GM21576 (cell line): ENCODE measurements at regions not wholly inside any gene's neighbourhood (a gene's known extent, or its start where the extent isn't known, plus 50 kb on each side); places are given as distances from the start of the nearest gene placed in this dataset.

Experiments
- ATAC-seq: cut with Tn5 transposase; IDR thresholded peaks from one replicate; pipeline ENCODE4 v1.9.1; 2021; ENCODE audit warnings: mild to moderate bottlenecking, moderate library complexity; ENCODE audit not compliant: unreplicated experiment

DNA sequence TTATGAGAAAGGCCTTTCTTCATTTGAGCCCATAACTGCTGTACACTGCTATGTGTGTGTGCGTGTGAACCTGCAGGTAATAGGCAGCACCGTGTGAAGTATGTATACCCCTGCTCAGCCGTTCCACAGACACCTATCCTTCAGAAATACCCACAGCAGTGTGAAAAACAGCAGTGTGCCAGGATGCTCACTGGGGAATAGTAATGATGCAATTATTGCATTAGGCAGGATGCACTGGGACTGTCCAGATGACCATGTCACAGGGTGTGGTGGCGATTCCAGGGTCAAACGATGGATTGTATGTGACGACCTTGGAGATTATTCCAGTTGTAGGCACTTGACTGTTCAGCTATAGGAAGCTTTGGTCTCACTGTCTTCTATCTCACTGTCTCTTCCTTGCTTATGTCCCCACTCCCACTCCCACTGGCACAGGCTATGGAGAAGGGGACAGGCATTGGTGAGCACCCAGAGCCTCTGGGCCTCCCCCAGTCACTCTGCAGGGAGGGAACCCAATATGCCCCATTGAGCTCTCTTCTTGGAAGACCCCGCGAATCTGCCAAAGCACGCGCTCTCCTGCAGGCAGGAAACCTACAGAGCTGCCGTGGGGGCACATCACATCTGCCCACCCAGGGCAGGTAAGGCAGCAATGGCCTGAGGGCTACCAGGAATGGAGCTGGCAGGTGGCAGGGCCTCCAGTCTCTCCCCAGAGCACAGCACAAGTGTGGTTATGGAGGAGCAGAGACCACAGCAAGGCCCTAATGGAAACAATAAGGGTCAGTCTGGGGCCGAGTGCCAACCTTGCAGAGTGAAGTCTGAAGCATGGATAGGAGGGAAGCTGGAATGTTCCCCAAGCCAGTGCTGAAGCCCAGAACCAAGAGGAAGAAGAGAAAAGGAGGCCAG, 518.9 kb upstream of the RAB6C start:
- no peak for ATAC-seq

DNA sequence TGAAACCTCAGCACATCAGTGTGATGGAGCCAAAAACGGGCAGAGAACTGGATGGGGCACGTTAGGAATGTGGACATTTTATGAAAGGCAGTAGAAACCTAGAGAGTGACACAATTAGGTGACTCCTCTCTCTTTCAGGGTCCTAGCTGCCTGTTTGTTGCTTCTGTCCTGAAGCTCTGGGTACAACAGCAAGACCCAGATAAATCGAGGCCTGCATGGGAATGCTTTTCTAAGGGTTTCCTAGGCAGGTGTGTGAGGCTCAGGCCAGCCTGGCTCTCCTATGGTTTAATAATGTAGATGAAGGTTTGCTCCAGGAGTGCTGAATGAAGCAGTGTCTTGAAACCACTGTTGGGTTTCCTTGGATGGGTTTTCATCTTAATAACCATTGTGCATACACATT, 517.1 kb upstream of the RAB6C start:
- ATAC-seq = no peak

DNA sequence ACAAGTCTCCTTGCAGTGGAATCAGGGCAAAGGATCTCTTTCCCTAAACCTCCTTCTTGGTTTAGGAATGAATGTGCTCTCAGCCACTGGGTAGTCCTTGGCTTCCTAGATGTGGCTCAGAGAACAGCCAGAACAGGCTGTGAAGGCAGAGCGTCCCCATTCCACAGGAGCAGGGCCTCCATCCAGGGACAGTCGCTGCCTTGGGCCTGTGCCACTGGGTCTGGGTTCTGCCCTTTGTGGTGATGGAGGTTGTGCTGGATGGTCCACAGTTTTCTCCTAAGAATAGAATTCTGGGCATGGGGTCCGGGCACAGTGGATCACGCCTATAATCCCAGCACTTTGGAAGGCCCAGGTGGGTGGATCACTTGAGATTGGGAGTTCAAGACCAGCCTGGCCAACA, 516.5 kb upstream of the RAB6C start:
- no peak for ATAC-seq

DNA sequence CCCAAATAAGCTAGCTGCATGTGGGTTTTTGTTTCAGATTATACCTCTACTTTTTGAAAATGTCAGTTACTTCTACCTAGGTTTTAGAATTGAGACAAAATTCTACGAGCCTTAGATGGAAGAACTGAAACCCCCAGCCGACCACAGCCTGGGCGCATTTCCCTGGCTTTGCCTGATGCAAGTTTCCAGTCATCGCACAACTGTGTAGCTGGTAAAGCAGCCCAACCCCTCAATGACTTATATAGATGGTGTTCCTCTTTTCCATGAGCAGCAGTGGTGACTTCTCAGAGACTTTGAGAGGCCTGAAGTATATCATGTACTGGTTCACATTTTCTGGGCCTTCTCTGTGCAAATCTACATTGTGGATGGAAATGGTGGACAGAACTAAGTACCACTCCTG, 515.4 kb upstream of the RAB6C start:
- no peak for ATAC-seq

DNA sequence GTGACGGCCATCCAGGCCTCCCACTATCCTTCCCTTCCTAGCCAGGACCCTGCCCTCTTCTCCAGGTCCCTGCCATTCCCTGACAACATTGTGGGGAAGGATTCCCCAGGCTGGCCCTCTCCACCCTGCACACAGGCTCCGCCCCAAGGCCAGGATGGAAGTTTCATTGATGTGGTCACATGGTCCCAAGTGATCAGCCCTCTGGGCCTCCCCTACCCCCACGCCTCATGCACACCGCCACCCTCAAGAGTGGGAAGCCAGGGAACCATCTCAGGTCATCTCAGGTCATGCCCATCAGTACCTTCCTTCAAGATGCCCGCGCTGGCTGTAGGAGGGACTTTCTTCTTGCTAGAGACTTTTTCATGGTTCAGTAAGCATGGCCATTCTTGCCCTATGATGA, 514.8 kb upstream of the RAB6C start:
- ATAC-seq = no peak

DNA sequence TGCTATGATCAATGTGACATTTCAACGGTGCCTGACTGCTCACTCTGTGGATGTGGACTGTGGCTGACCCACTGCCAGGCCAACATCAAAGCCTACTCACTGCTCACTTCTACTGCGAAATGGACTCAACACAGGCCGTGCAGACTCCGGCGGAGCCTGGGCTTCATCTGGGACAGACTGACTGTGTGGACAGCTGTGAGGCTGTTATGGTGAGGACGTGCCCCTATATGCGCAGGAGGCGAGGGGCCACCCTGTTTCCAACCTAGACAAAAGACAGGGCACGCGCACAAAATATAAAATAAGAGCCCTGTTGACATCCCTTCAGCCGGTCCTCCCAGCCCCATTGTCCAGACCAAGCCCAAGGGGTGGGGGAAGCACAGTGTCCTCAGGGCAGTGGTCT, 514.4 kb upstream of the RAB6C start:
- no peak for ATAC-seq

DNA sequence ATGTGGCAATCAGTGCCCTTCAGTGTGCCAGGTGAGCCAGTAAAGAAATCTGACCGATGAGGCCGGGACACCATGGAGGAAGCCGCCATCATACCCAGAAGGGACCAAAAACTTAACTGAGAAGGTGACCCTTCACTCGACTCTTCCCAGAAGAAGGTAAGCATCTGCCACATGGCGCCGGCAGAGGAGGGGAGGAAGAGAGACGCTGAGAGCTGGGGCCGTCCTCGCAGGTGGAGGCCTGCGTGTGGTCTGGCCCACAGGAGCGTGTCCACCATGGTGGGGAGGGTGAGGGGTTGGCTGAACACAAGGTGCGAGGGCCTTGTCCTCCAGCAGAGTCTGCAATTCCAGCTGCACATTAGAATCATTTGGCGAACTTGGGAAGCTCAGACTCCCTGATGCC, 513.1 kb upstream of the RAB6C start:
- no peak for ATAC-seq

DNA sequence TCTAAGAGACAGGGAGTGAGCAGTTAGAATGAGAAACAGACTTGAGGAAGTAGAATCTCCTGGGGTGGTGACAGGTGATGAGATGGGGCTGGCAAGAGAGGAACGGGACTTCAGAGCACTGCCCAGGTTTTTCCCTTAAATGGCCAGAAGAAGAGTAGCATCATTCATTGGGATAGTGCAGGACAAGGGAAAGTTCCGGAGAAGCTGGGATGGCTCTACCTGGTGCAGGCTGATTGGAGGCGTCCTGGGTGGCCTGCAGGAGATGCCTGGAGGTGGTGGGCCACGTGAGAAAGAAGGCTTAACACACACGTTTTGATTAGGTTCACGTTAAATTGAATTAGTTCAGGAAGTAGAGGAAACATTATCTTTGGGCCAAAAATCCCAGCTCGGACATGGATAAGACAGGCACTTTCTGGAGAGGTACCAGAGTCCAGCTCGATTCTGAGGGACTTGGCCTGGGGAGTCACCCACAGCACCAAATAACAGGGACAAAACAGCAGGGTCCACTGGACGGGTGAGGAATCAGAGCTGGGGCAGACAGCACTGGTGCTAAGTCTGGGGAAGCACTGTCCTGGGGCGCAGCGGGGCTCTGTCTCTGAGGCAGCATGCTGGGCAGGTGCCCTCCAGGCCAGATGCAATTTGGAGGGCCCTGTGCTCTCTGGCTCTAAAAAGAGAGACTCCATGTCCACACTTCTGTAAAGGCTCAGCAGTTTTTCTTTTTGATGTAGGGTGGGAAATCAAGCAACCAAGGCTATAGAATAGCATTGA, 512.3 kb upstream of the RAB6C start:
- no peak for ATAC-seq

DNA sequence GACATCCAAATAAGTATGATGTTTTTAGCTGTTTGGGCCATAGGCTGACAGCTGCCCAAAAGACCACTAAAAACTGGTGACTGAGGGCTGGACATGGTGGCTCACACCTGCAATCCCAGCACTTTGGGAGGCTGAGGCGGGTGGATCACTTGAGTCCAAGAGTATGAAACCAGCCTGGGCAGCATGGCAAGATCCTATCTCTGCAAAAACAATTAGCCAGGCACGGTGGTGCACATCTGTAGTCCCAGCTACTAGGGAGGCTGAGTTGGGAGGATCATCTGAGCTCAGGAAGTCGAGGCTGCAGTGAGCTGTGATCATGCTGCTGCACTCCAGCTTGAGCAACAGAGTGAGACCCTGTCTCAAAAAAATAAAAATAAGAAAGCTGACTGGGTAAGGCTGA, 511.5 kb upstream of the RAB6C start:
- no peak for ATAC-seq

DNA sequence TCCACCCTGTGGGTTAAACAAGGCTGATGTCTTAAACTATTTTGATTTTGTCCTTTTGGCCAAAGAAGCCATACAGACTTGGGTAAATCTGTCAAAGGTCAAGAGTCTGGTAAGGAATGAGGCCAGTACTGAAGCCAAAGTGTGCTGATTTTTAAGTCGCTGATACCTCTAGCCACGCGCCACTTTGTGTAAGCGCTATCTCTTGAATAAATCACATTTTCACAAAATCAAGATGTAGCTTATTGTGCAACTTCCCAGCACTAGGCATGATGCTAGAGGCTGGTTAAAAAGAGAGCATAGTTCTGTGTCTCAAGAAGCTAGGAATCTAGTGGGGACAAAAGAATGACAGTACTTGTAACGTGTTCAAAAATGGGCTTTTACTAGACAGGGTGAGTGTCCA, 510.6 kb upstream of the RAB6C start:
- no peak for ATAC-seq

DNA sequence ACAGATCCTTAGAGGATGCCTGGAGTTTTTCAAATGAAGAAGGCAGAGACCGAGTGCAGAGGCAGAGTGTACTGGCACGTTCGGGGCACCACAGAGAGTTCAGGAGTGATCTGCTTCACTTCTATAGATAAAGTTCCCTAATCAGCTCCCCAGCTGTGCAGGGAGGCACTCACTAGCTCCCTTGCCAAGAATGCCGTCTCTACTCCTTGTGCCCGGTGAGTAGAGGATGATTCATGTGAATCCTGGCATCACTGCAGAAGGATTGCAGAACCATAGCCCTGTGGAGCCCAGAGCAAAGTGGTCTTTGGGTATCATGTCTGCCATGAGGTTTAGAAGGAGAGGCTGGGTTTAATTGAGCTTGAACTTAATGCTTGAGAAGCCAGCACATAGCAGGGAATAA, 510.1 kb upstream of the RAB6C start:
- no peak for ATAC-seq

DNA sequence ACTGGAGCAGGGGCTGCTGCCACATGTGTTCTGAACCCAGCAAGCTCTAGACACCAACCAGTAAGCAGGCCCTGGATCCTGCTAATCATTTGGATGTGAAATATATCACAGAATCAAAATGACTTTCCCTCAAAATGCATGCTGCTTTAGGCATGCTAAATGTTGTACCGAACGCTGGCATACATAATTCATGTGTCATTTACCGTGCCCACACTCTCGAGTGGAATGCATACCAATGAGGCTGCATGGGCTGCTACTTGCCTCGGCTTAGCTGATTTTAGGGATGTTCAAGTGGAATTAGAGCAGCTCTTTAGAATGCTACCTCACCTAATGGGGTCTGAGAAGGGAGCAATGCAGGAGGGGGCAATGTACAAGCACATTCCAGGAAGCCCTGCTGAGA, 509.6 kb upstream of the RAB6C start:
- ATAC-seq = no peak

DNA sequence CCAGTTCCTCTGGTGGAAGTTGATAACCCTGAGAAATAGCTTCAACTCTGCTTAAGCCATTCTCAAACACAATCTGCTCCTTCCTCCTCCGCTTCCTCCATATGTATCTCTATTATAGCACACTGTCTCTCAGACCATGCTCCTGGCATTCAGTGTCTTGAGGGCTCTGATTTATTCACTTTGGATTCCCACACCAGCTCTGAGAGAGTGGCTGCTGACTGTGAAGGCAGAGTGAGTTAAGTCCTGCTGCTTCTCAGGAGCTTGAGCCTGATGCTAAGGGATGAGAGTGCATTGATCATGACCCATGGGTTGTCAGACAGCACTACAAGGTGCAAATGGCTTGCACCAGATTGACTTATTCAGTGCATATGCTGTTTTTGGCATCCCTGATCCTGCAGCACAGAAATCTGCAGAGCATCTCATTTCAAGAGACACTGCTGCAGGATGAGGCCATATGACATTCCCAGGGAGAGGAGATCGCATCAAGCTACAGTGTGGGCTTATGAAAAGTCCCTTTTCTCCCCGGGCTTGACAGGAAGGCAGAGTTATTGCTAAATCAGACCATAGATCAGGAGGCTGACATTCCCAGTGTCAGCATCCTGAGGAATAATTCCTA, 500.5 kb upstream of the RAB6C start:
- no peak for ATAC-seq

DNA sequence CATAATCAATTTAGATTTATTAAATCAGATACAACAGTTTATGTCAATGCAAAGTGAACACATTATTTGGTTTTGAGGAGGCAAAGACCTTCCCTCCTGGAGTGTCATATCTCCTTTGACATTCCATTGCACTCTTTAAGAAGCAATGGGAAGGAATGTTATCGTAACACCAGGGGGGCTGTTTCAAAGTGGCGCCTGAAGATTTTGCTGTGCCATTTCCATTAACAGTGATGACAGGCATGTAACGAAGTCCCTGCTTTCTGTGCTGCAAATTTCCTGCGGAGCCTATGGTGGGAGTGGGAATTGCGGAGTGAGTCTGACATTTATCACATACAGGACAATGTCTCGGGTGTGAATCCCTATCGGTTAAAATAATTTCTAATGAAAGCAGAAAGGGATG, 499.6 kb upstream of the RAB6C start:
- ATAC-seq = no peak

DNA sequence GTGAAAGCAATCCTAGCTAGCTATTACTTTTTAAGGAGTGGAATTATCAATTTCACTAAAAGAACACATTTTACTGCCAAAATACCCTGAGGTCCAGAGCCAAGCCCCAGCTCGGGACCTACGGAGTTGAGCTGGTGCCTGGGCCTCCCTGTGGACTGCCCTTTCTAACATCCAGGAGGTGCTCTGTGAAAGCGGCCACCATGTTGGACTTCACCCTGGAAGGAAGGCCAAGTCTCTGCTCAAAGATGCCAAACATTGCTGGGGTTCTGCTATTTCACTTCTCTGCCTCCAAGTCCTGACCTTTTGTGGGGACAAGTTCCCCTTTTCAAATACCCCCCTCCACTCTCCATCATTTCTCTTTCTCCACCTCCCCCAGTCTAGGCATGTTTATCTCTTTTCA, 498.7 kb upstream of the RAB6C start:
- no peak for ATAC-seq

DNA sequence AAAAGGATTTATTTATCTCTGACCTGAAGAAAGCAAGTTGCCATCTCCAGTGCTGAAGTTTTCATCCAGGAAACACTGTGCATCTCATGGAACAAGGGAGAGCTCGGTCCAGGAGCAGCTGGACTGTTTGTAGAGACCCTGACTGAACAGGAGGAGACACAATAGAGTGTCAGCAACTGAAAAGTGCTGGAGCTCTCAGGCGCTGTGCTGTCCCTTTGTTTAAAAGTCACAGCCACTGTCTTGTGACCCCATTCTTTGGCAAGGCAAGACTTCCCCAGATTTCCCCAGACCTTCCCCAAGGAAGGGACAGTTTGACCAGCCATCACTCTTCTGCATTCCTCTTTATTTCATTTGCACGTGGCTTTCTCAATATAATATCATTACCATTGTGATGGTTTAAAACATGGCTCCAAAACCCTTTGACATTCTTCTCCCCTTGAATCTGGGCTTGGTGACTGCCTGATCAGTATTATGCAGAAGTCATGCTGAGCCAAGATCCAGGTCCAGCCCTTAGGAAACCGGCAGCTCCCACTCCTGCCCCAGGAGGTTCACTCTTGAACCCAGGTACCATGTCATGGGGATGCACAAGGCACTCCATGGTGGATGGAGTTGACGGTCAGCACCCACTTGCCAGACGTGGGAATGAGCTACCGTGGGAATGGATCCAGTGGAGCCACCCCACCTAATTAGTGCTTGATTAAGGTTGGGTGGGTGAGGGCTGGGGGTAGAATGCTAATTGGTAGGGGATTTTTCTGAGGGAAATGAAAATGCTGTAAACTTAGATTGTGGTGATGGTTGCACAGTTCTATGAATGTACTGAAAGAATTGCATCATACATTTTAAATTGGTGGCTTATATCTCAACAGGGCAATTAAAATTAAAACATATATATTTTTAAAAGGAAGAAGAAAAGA, 497.9 kb upstream of the RAB6C start:
- no peak for ATAC-seq

DNA sequence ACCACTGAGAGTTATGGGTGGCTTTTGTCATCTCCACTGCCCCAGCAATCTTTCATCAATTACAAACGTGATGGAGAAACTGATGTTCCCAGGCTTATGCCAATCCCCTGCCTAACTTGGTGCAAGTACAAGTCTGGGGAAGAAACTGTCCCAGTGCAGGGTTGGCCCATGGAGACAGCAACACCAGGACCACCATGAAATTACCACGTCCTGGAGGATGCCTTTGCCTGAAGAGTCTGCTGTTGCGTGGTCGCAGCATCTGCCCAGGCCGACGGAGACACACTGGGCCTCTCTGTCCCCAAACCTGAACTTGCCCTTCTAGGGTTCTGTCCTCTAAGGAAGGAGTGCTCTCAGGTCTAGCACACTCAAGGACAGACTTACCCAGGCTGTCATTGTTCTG, 496.8 kb upstream of the RAB6C start:
- no peak for ATAC-seq

DNA sequence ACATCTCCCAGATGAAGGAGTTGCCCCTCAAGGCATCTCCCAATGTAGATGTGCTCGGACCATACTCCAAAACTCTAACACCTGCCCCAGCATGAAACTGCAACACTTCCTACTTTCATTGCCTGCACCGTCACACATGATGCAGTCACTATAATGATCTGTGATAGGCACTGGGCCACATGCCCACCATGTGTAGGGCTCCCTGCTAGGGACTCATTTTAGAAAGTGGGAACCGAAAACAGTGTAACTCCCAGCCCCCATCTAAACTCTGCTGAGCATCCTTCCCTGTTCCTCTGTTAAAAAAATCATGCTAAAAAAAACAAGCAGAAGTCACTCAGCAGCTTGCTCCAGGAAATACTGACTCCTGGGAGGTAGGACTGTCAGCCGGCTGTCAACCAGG, 496.1 kb upstream of the RAB6C start:
- ATAC-seq = peak; percentile 92

DNA sequence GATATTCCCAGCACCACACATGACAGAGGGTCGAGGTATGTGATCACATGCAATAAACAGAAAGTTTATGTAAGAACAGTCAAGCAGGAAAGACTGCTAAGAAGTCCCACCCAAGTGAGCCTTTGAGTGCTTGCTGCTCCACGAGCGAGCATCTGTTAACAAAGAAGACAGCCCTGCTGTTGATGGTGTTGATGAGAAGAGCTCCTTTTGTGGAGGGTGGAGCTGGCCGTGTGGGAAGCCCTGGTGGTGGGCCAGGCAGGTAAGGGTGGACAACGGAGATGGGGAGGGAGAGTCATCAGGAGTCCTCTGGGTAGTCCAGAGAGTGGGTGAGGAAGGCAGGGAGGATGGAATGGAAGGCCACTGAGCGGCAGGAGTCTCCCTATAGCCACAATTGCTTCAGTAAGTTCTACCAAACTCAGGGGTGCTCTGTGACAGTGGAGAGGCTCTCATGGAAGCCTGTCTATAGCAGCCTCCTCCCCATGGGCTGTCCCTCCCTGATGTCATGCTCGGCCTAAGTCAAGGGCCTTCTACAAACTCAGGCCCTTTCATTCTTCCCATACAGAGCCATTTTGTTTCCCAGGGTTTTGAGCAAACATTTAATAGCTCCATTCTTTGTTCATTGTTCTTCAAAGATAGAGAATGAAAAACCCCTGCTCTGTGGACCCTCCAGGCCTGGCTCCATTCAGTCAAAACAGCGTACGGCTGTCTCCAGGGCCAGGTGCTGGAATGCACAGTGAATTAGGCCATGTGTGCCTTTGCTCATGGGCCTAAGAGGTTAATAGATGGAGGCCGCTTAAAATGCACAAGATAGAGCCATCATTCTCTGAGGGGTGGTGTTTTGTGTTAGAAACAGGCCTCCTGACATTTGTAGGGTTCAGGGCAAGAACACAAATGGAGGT, 494.2 kb upstream of the RAB6C start:
- ATAC-seq = no peak

DNA sequence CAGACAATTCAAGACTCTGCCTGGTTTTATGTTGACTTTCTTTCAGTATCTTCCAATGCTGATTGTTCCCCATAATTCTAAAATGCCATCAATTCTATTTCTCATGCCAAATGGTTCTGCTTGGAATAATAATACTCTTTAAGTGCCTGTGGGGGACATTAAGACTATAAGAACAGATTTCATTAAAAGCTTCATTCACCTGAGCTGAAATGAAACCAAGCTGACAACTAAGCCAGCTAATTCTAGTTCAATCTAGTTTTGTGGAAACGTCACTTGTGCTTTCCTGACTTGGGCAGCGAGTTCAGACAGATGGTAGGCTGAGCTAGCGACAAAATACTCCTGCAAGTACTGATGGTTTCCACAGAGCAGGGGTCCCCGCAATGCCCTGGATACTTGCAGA, 491.1 kb upstream of the RAB6C start:
- no peak for ATAC-seq
